ENCODE measurements at regions not wholly inside any gene's neighbourhood (a gene's known extent, or its start where the extent isn't known, plus 50 kb on each side); places are given as distances from the start of the nearest gene placed in this dataset.

DNA sequence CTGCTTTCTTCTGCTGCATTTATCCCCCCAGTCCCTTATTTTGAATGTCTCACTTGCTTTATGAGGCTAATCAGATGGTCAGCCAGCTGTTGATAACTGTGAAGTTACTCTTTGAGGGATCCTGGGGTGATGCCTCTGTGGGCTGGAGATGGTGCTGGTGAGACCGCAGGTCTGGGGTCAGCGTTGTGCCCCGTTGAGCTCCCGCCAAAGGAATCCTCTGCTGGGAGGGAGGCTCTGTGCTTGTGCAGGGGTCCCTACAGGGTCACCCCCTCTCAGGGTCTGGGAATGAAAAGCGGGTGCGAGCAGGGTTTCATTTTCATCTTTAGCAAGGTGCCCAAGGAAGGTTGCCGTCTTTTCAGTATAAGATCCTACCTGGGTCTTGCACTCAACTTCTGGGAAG, 161.2 kb upstream of the RTL1 start:
- DNase-seq (ENCODE audit: low read depth, low spot score): no peak
- H3K27me3 ChIP-seq (ENCODE audit: insufficient read depth, low read length): no peaks in the 10 kb centered on the region

DNA sequence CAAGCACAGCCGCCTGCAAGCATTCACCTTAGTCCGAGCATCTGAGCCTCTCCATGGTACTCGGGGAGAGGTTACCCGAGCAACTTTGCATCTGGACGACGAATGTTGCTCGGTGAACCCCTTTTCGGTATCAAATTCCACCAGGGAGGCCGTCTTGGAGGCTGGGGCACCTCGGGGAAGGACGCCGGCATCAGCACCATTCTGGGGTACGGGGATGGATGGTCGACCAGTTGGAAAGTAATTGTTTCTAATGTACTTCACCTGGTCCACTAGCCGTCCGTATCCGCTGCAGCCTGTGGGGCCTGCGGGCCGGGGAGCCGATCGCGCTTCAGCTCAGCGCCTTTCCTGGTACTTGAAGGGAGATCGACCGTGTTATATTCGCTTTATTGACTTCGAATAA, 161.7 kb upstream of the RTL1 start:
- Histone ChIP-seq H3K9ac (ENCODE audit: low read length) (no peak overlapping the region), H3K36me3 (ENCODE audit: control insufficient read depth in 1 of 2, insufficient read depth in 2 of 2, low read length in 2 of 2) (no peaks in the 10 kb centered on the region), H2AFZ (ENCODE audit: low read depth, low read length, poor library complexity, severe bottlenecking) (no peak overlapping the region), H3K79me2 (ENCODE audit: insufficient read depth, low read length) (no peaks in the 10 kb centered on the region), H3K27ac (ENCODE audit: low read depth, low read length) (no peak overlapping the region), H3K4me3 (replicated peaks in 1 of 2; ENCODE audit: low read depth in 1 of 2, low read length in 2 of 2) (no peak overlapping the region), H4K20me1 (ENCODE audit: insufficient read depth) (no peaks in the 10 kb centered on the region), H3K9me2 (ENCODE audit: insufficient read depth) (no peaks in the 10 kb centered on the region), H3K4me2 (ENCODE audit: low read length) (no peak overlapping the region), H3K9me3 (ENCODE audit: control insufficient read depth in 1 of 2, insufficient read depth in 1 of 2, low read depth in 1 of 2, low read length in 2 of 2) (no peaks in the 10 kb centered on the region), H3K27me3 (ENCODE audit: insufficient read depth, low read length) (no peaks in the 10 kb centered on the region), H3K4me1 (ENCODE audit: control insufficient read depth in 1 of 2, insufficient read depth in 2 of 2, low read length in 2 of 2) (no peaks in the 10 kb centered on the region)
- ChIA-PET POLR2A (no interaction called here), RAD21 (ENCODE audit: low non-redundant PET in 1 of 2, low total read pairs in 2 of 2, uncharacterized antibody in 2 of 2, unreplicated experiment in 2 of 2) (no interaction called here), CTCF (no interaction called here)
- BruUV-seq (replicated peaks): no TSS peak
- TF ChIP-seq SRF (IDR thresholded peaks at IDR 0.05; ENCODE audit: low read depth): no peak
- TF ChIP-seq CEBPB (IDR thresholded peaks at IDR 0.05; ENCODE audit: low read depth): no peak
- no peak for TF ChIP-seq POLR2AphosphoS5 (IDR thresholded peaks at IDR 0.05; ENCODE audit: low read depth, low read length)
- no peak for TF ChIP-seq YY1 (IDR thresholded peaks at IDR 0.05; ENCODE audit: extremely low read depth, insufficient replicate concordance, low read depth, low read length)
- TF ChIP-seq, protein P1, sequence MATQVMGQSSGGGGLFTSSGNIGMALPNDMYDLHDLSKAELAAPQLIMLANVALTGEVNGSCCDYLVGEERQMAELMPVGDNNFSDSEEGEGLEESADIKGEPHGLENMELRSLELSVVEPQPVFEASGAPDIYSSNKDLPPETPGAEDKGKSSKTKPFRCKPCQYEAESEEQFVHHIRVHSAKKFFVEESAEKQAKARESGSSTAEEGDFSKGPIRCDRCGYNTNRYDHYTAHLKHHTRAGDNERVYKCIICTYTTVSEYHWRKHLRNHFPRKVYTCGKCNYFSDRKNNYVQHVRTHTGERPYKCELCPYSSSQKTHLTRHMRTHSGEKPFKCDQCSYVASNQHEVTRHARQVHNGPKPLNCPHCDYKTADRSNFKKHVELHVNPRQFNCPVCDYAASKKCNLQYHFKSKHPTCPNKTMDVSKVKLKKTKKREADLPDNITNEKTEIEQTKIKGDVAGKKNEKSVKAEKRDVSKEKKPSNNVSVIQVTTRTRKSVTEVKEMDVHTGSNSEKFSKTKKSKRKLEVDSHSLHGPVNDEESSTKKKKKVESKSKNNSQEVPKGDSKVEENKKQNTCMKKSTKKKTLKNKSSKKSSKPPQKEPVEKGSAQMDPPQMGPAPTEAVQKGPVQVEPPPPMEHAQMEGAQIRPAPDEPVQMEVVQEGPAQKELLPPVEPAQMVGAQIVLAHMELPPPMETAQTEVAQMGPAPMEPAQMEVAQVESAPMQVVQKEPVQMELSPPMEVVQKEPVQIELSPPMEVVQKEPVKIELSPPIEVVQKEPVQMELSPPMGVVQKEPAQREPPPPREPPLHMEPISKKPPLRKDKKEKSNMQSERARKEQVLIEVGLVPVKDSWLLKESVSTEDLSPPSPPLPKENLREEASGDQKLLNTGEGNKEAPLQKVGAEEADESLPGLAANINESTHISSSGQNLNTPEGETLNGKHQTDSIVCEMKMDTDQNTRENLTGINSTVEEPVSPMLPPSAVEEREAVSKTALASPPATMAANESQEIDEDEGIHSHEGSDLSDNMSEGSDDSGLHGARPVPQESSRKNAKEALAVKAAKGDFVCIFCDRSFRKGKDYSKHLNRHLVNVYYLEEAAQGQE (IDR thresholded peaks at IDR 0.05; ENCODE audit: low read depth): no peak
- no peak for TF ChIP-seq JUND (IDR thresholded peaks at IDR 0.05)
- no peak for TF ChIP-seq ZFX (IDR thresholded peaks at IDR 0.05)
- TF ChIP-seq, protein P2, sequence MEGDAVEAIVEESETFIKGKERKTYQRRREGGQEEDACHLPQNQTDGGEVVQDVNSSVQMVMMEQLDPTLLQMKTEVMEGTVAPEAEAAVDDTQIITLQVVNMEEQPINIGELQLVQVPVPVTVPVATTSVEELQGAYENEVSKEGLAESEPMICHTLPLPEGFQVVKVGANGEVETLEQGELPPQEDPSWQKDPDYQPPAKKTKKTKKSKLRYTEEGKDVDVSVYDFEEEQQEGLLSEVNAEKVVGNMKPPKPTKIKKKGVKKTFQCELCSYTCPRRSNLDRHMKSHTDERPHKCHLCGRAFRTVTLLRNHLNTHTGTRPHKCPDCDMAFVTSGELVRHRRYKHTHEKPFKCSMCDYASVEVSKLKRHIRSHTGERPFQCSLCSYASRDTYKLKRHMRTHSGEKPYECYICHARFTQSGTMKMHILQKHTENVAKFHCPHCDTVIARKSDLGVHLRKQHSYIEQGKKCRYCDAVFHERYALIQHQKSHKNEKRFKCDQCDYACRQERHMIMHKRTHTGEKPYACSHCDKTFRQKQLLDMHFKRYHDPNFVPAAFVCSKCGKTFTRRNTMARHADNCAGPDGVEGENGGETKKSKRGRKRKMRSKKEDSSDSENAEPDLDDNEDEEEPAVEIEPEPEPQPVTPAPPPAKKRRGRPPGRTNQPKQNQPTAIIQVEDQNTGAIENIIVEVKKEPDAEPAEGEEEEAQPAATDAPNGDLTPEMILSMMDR (IDR thresholded peaks at IDR 0.05 in 2 of 3, conservative IDR thresholded peaks at IDR 0.05 in 1 of 3; ENCODE audit: borderline replicate concordance in 1 of 3, insufficient read depth in 1 of 3, low read depth in 2 of 3, low read length in 2 of 3): no peak
- no peak for TF ChIP-seq EZH2phosphoT487 (IDR thresholded peaks at IDR 0.05; ENCODE audit: borderline replicate concordance)
- TF ChIP-seq, protein P3, sequence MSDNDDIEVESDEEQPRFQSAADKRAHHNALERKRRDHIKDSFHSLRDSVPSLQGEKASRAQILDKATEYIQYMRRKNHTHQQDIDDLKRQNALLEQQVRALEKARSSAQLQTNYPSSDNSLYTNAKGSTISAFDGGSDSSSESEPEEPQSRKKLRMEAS (IDR thresholded peaks at IDR 0.05): no peak
- TF ChIP-seq, protein P4, sequence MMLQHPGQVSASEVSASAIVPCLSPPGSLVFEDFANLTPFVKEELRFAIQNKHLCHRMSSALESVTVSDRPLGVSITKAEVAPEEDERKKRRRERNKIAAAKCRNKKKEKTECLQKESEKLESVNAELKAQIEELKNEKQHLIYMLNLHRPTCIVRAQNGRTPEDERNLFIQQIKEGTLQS (IDR thresholded peaks at IDR 0.05): no peak
- no peak for TF ChIP-seq POLR2A (IDR thresholded peaks at IDR 0.05; ENCODE audit: borderline replicate concordance, extremely low read depth, insufficient read depth, insufficient read length)
- intact Hi-C loops (cut with micrococcal nuclease): no loop called here
- DNase-seq (ENCODE audit: low read depth, low spot score) (no peak), ATAC-seq (no peak)

More for the DNA sequence above, 161.2 kb upstream of the RTL1 start:
- ChIA-PET POLR2A (no interaction called here), CTCF (no interaction called here), RAD21 (ENCODE audit: low non-redundant PET in 1 of 2, low total read pairs in 2 of 2, uncharacterized antibody in 2 of 2, unreplicated experiment in 2 of 2) (no interaction called here)
- Histone ChIP-seq H3K4me2 (ENCODE audit: low read length) (no peak overlapping the region), H3K9ac (ENCODE audit: low read length) (no peak overlapping the region), H3K9me3 (ENCODE audit: control insufficient read depth in 1 of 2, insufficient read depth in 1 of 2, low read depth in 1 of 2, low read length in 2 of 2) (no peaks in the 10 kb centered on the region), H3K36me3 (ENCODE audit: control insufficient read depth in 1 of 2, insufficient read depth in 2 of 2, low read length in 2 of 2) (no peaks in the 10 kb centered on the region), H3K9me2 (ENCODE audit: insufficient read depth) (no peaks in the 10 kb centered on the region), H4K20me1 (ENCODE audit: insufficient read depth) (no peaks in the 10 kb centered on the region), H3K79me2 (ENCODE audit: insufficient read depth, low read length) (no peaks in the 10 kb centered on the region), H3K27ac (ENCODE audit: low read depth, low read length) (no peak overlapping the region), H2AFZ (ENCODE audit: low read depth, low read length, poor library complexity, severe bottlenecking) (no peak overlapping the region), H3K4me1 (ENCODE audit: control insufficient read depth in 1 of 2, insufficient read depth in 2 of 2, low read length in 2 of 2) (no peaks in the 10 kb centered on the region), H3K4me3 (replicated peaks in 1 of 2; ENCODE audit: low read depth in 1 of 2, low read length in 2 of 2) (no peak overlapping the region)
- no TSS peak for BruUV-seq (replicated peaks)
- no peak for ATAC-seq
- no peak for TF ChIP-seq SP1 (IDR thresholded peaks at IDR 0.05; ENCODE audit: low read depth)
- no peak for TF ChIP-seq EZH2phosphoT487 (IDR thresholded peaks at IDR 0.05; ENCODE audit: borderline replicate concordance)
- no peak for TF ChIP-seq SIN3A (IDR thresholded peaks at IDR 0.05; ENCODE audit: low read depth)
- no peak for TF ChIP-seq JUND (IDR thresholded peaks at IDR 0.05)
- no peak for TF ChIP-seq EGR1 (IDR thresholded peaks at IDR 0.05; ENCODE audit: low read depth)
- no peak for TF ChIP-seq FOSL1 (IDR thresholded peaks at IDR 0.05; ENCODE audit: low read depth)
- no peak for TF ChIP-seq POLR2A (IDR thresholded peaks at IDR 0.05; ENCODE audit: borderline replicate concordance, extremely low read depth, insufficient read depth, insufficient read length)
- TF ChIP-seq RAD21 (IDR thresholded peaks at IDR 0.05; ENCODE audit: low read depth): no peak
- TF ChIP-seq, protein P4 (IDR thresholded peaks at IDR 0.05): no peak
- intact Hi-C loops (cut with micrococcal nuclease): no loop called here
